GM23248 (cell line): ENCODE measurements at regions not wholly inside any gene's neighbourhood (a gene's known extent, or its start where the extent isn't known, plus 50 kb on each side); places are given as distances from the start of the nearest gene placed in this dataset.

Experiments used
- DNase-seq: peaks from one replicate; pipeline ENCODE4 v3.0.0-alpha.2; 2015
- H2AFZ ChIP-seq: fragments of 200-600 bp; sonication (generic); 2 replicates; pipeline ENCODE4 v1.6.1; 2016; ENCODE audit warnings: antibody characterized with exemption
- H3F3A ChIP-seq: fragments of 200-600 bp; sonication (generic); 2 replicates; pipeline ENCODE4 v1.6.1; 2016; ENCODE audit warnings: mild to moderate bottlenecking, antibody characterized with exemption, mixed run types; ENCODE audit not compliant: insufficient read depth
- H3K27ac ChIP-seq: fragments of 200-600 bp; sonication (generic); 2 replicates; pipeline ENCODE4 v1.5.1; 2016; ENCODE audit warnings: mild to moderate bottlenecking
- H3K27me3 ChIP-seq: fragments of 200-600 bp; sonication (generic); replicated peaks from 2 replicates; pipeline ENCODE4 v1.6.1; 2016; ENCODE audit warnings: mild to moderate bottlenecking; ENCODE audit not compliant: insufficient read depth
- H3K36me3 ChIP-seq: fragments of 200-600 bp; sonication (generic); 2 replicates; pipeline ENCODE4 v1.6.1; 2016; ENCODE audit warnings: low read depth, mild to moderate bottlenecking
- H3K4me1 ChIP-seq: fragments of 200-600 bp; sonication (generic); 2 replicates; pipeline ENCODE4 v1.6.1; 2016; ENCODE audit warnings: mild to moderate bottlenecking; ENCODE audit not compliant: insufficient read depth
- H3K4me2 ChIP-seq: fragments of 200-600 bp; sonication (generic); one replicate; pipeline ENCODE4 v1.6.1; 2016; ENCODE audit warnings: mild to moderate bottlenecking; ENCODE audit not compliant: unreplicated experiment
- H3K4me3 ChIP-seq: fragments of 200-600 bp; sonication (generic); 2 replicates; pipeline ENCODE4 v1.5.1; 2016; ENCODE audit warnings: mild to moderate bottlenecking
- H3K79me2 ChIP-seq: fragments of 200-600 bp; sonication (generic); 2 replicates; pipeline ENCODE4 v1.6.1; 2016; ENCODE audit warnings: mild to moderate bottlenecking; ENCODE audit not compliant: insufficient read depth
- H3K9ac ChIP-seq: fragments of 200-600 bp; sonication (generic); 2 replicates; pipeline ENCODE4 v1.6.1; 2016; ENCODE audit warnings: mild to moderate bottlenecking
- H3K9me2 ChIP-seq: fragments of 200-600 bp; sonication (generic); 2 replicates; pipeline ENCODE4 v1.6.1; 2016; ENCODE audit warnings: mixed run types, mild to moderate bottlenecking, moderate library complexity; ENCODE audit not compliant: insufficient read depth
- H3K9me3 ChIP-seq: fragments of 200-600 bp; sonication (generic); one replicate; pipeline ENCODE4 v1.6.1; 2017; ENCODE audit warnings: low read depth
- H4K20me1 ChIP-seq: fragments of 200-600 bp; sonication (generic); 2 replicates; pipeline ENCODE4 v1.6.0; 2016; ENCODE audit not compliant: insufficient read depth
- EZH2 ChIP-seq: fragments of 200-600 bp; sonication (generic); IDR thresholded peaks from 2 replicates; pipeline ENCODE4 v1.6.1; 2018; ENCODE audit warnings: antibody characterized with exemption, mild to moderate bottlenecking; ENCODE audit not compliant: insufficient read depth, poor library complexity, severe bottlenecking
- EZH2phosphoT487 ChIP-seq: fragments of 200-600 bp; sonication (generic); IDR thresholded peaks from 2 replicates; pipeline ENCODE4 v1.6.1; 2018; ENCODE audit warnings: antibody characterized with exemption, moderate library complexity, mild to moderate bottlenecking, low read depth; ENCODE audit not compliant: insufficient read depth
- WGBS, 2 experiments: methylation state at CpG; one replicate each; pipeline ENCODE4 v1.1.6; 2015 to 2017; ENCODE audit warnings: low lambda C conversion rate in 2 of 2, low coverage in 1 of 2; ENCODE audit errors: missing lambda C conversion rate in 2 of 2; 5-methylcytosine and 5-hydroxymethylcytosine counted together
- in situ Hi-C: fragments of 300-500 bp; cut with MboI; formaldehyde crosslinking; loops from 2 replicates; pipeline ENCODE4 v1.15.0; 2020

DNA sequence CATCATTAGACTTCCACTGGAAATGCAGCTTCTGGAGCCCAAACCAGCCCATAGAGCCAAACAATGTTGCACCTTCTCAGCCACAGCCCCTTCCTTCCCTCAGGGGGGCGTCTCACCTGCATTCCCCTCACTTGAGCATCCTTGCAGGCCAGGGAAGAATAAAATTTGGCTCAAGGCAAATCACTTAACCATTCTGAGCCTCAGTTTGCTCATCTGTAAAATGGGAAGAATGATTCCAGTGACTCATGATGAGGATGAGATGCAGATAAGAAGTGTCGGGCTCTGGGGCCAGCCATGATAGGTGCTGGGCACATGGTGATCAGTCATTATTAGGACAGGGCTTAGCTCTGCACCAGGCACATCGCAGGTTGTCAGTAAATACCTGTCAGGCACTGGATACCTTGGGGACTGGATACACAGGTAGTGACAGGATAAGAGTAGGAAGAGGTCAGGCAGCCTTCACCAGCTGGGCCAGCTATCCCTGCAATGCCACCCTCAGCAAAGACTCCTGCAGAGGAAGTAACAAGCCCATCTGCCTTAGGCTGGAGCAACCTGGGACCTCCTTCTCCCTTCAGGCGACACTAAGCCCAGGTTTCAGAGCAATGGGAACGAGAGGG is 208.0 kb upstream of the TNRC6C start:
- H3K36me3 ChIP-seq: no peaks in the 10 kb centered on the region
- H3K79me2 ChIP-seq: no peaks in the 10 kb centered on the region
- H4K20me1 ChIP-seq: no peaks in the 10 kb centered on the region
- H3K4me3 ChIP-seq: no peak overlapping the region
- no peak overlapping the region for H3K4me2 ChIP-seq
- H3F3A ChIP-seq: no peaks in the 10 kb centered on the region
- 51 to 57% methylated on average over 5 of the region's 5 CpGs for WGBS, 2 experiments
- no peak overlapping the region for H3K27ac ChIP-seq
- H3K4me1 ChIP-seq: no peaks in the 10 kb centered on the region
- in situ Hi-C loops: no loop called here
- TF ChIP-seq EZH2phosphoT487 (no peak), EZH2 (no peak)
- H3K9me3 ChIP-seq: no peaks in the 10 kb centered on the region
- no peak overlapping the region for H3K9ac ChIP-seq
- no peak overlapping the region for H2AFZ ChIP-seq
- H3K9me2 ChIP-seq: no peaks in the 10 kb centered on the region
- no peak for DNase-seq
- H3K27me3 ChIP-seq: peaks cover 18% of the 10 kb centered on the region

DNA sequence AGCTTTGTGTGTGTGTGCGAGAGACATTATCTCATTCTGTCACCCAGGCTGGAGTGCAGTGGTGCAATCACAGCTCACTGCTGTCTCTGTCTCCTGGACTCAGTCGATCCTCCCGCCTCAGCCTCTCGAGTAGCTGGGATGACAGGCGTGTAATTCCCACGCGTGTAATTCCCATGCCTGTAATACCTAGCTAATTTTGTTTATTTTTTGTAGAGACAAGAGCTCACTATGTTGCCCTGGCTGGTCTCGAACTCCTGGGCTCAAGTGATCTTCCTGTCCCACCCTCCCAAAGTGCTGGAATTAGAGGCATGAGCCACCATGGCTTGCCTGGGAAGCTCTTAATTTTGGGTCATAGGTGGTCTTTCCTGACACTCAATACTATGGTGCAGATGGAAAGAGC is 205.3 kb upstream of the TNRC6C start:
- Histone ChIP-seq H3K4me1 (no peaks in the 10 kb centered on the region), H3K9ac (no peak overlapping the region), H3K9me3 (no peaks in the 10 kb centered on the region), H3F3A (no peaks in the 10 kb centered on the region), H3K27ac (no peak overlapping the region), H2AFZ (no peak overlapping the region), H3K27me3 (peaks cover 26% of the 10 kb centered on the region), H3K4me3 (no peak overlapping the region), H3K79me2 (no peaks in the 10 kb centered on the region), H3K4me2 (no peak overlapping the region), H3K36me3 (no peaks in the 10 kb centered on the region), H4K20me1 (no peaks in the 10 kb centered on the region), H3K9me2 (no peaks in the 10 kb centered on the region)
- in situ Hi-C loops: no loop called here
- TF ChIP-seq EZH2 (no peak), EZH2phosphoT487 (no peak)
- DNase-seq: no peak
- 61 to 64% methylated on average over 8 of the region's 8 CpGs for WGBS, 2 experiments

DNA sequence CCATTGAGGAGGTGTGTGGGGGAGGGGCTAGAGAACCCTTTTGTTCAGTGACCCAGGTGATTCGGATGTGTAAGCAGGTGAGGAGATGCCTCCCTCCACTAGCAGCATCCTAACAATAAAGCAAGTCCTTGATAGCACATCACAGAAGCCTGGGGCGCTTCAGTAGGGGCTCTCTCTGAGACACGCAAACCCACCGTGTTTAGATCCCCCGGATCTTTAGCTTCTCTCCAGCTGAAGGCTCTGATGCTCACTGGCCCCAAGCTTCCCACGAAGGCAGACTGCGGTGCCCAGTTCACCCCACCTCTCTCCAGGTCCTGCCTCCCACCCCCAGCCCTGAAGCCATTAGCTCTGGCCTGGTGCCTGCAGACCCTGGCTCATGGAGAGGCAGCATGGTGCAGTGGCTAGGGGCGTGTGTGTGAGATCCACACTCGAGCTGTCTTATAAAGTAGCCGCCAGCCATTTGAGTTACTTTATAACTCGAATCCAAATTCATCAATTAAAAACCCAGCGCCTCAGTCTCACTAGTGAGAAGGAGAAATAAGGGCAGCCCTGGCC is 204.7 kb upstream of the TNRC6C start:
- no peak overlapping the region for H3K4me3 ChIP-seq
- no peaks in the 10 kb centered on the region for H3K4me1 ChIP-seq
- H3K36me3 ChIP-seq: no peaks in the 10 kb centered on the region
- H3K9me2 ChIP-seq: no peaks in the 10 kb centered on the region
- H3K9me3 ChIP-seq: no peaks in the 10 kb centered on the region
- no peak overlapping the region for H3K9ac ChIP-seq
- no peak for TF ChIP-seq EZH2phosphoT487
- TF ChIP-seq EZH2: no peak
- H3K79me2 ChIP-seq: no peaks in the 10 kb centered on the region
- no peak for DNase-seq
- in situ Hi-C loops: no loop called here
- H3K27ac ChIP-seq: no peak overlapping the region
- H3K27me3 ChIP-seq: peaks cover 26% of the 10 kb centered on the region
- 66 to 71% methylated on average over 11 to 12 of the region's 12 CpGs for WGBS, 2 experiments
- H4K20me1 ChIP-seq: no peaks in the 10 kb centered on the region
- no peak overlapping the region for H3K4me2 ChIP-seq
- no peaks in the 10 kb centered on the region for H3F3A ChIP-seq
- no peak overlapping the region for H2AFZ ChIP-seq

GRCh38 chr17:77754956-77755355 is 203.5 kb upstream of the TNRC6C start:
- no peaks in the 10 kb centered on the region for H3K9me2 ChIP-seq
- no peaks in the 10 kb centered on the region for H3K4me1 ChIP-seq
- no peak overlapping the region for H3K27ac ChIP-seq
- no peaks in the 10 kb centered on the region for H3K9me3 ChIP-seq
- no peak overlapping the region for H2AFZ ChIP-seq
- no peak for DNase-seq
- H3K36me3 ChIP-seq: no peaks in the 10 kb centered on the region
- H3K4me2 ChIP-seq: no peak overlapping the region
- H3K79me2 ChIP-seq: no peaks in the 10 kb centered on the region
- no peaks in the 10 kb centered on the region for H3F3A ChIP-seq
- TF ChIP-seq EZH2phosphoT487 (no peak), EZH2 (no peak)
- WGBS, 2 experiments: 61 to 72% methylated on average over 5 of the region's 5 CpGs
- in situ Hi-C loops: no loop called here
- no peak overlapping the region for H3K4me3 ChIP-seq
- H4K20me1 ChIP-seq: no peaks in the 10 kb centered on the region
- peaks cover 26% of the 10 kb centered on the region for H3K27me3 ChIP-seq
- H3K9ac ChIP-seq: no peak overlapping the region
